Left lung (tissue), 4 donors: ENCODE measurements at regions not wholly inside any gene's neighbourhood (a gene's known extent, or its start where the extent isn't known, plus 50 kb on each side); places are given as distances from the start of the nearest gene placed in this dataset.

Source experiments
- ATAC-seq: fragments of 200-7000 bp; cut with Tn5 transposase; one replicate; pipeline ENCODE4 v1.9.1; 2020; ENCODE audit warnings: moderate library complexity
- DNase-seq, 4 donors: peaks; one replicate each; pipeline ENCODE4 v3.0.0-alpha.2; 2013 to 2020
- H3K27ac ChIP-seq, 2 donors: fragments of 200-600 bp; sonication (generic) in 1 of 2; one replicate each; pipeline versions ENCODE4 v1.5.0 to v1.8.0; 2020 to 2021
- H3K27me3 ChIP-seq, 2 donors: fragments of 200-600 bp; sonication (generic) in 1 of 2; one replicate each; pipeline versions ENCODE4 v1.5.0 to v1.8.0; 2020 to 2021
- H3K36me3 ChIP-seq, 2 donors: fragments of 200-600 bp; sonication (generic) in 1 of 2; one replicate each; pipeline versions ENCODE4 v1.5.0 to v1.8.0; 2020 to 2021
- H3K4me1 ChIP-seq, 2 donors: fragments of 200-600 bp; one replicate each; pipeline ENCODE4 v1.8.0; 2021
- H3K4me3 ChIP-seq, 2 donors: fragments of 200-600 bp; sonication (generic) in 1 of 2; one replicate each; pipeline versions ENCODE4 v1.5.0 to v1.8.0; 2020 to 2021; ENCODE audit warnings: mild to moderate bottlenecking in 1 of 2
- H3K9me3 ChIP-seq, 2 donors: fragments of 200-600 bp; sonication (generic) in 1 of 2; one replicate each; pipeline versions ENCODE4 v1.5.0 to v1.8.0; 2020 to 2021
- CTCF ChIP-seq, 2 donors: fragments of 200-600 bp; sonication (generic) in 1 of 2; IDR thresholded peaks; one replicate each; pipeline versions ENCODE4 v1.5.0 to v1.8.0; 2021; ENCODE audit warnings: antibody characterized with exemption in 2 of 2
- intact Hi-C, 2 donors: fragments of 100-400 bp; cut with DNase I; formaldehyde crosslinking; loops; one replicate each; pipeline versions ENCODE4 v1.11.2 to v1.14.2; 2022
- donor health status: DM: no; HTN: yes; CAD: no.
- donor health status: DM: no; HTN: no; CAD: no.

DNA sequence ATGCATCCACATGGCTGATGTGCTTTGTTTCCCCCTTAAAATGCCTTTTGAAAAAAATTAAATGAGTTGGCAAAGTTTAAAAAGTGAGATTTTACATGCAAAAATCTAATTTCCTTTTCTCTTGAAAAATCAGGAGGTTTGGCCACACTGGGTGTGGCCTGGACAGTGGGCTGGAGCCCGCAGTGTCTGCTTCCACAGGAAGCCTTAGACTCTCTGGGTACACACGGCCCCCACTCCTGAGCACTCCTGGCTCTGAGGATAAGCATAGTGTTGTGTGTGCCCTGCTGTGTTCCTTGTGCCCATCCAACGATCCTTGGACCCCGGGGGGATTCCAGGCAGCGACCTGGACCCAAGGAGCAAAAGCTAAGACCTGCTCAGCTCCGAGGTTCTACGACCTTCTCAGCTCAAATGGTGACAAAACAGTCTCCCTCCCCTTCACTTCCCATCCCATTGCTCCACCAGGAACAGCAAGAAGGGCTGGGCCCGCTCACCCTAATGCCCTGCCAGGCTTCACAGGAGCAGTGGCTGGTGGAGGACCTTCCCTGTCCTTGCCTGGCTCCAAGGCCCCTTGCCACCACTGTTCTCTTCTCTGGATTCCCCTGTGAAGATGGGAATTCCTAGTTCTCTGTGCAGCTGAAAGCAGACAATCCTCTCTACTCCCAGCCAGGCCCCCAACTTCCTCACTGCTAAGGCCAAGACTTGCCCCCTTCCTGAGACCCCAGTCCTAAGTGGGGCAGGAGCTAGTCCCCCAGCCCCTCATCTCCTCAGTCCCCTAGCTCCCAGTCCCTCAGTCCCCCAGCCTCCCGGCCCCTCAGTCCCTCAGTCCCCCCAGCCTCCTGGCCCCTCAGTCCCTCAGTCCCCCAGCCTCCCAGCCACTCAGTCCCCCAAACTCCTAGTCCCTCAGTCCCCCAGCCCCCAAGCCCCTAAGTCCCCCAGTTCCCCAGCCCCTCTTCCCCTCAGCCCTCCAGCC, 395.8 kb downstream of the PTPRU start:
- peaks cover 0 to 4% of the 10 kb centered on the region in 2 donors for H3K9me3 ChIP-seq
- H3K4me1 ChIP-seq = no peaks in the 10 kb centered on the region
- no peaks in the 10 kb centered on the region for H3K36me3 ChIP-seq
- peaks cover 0 to 12% of the 10 kb centered on the region in 2 donors for H3K27me3 ChIP-seq
- no peak overlapping the region for H3K4me3 ChIP-seq
- no peak for ATAC-seq
- no peak for TF ChIP-seq CTCF (IDR thresholded peaks at IDR 0.05)
- DNase-seq = no peak
- no peak overlapping the region for H3K27ac ChIP-seq
- intact Hi-C loops = no loop called here

GRCh38 chr1:29631361-29631760, 395.0 kb downstream of the PTPRU start:
- Histone ChIP-seq H3K27ac (no peak overlapping the region), H3K27me3 (peaks cover 0 to 12% of the 10 kb centered on the region in 2 donors), H3K9me3 (peaks cover 0 to 4% of the 10 kb centered on the region in 2 donors), H3K4me3 (no peak overlapping the region), H3K4me1 (no peaks in the 10 kb centered on the region), H3K36me3 (no peaks in the 10 kb centered on the region)
- no peak for TF ChIP-seq CTCF (IDR thresholded peaks at IDR 0.05)
- intact Hi-C loops = no loop called here
- DNase-seq = no peak
- ATAC-seq = no peak

DNA sequence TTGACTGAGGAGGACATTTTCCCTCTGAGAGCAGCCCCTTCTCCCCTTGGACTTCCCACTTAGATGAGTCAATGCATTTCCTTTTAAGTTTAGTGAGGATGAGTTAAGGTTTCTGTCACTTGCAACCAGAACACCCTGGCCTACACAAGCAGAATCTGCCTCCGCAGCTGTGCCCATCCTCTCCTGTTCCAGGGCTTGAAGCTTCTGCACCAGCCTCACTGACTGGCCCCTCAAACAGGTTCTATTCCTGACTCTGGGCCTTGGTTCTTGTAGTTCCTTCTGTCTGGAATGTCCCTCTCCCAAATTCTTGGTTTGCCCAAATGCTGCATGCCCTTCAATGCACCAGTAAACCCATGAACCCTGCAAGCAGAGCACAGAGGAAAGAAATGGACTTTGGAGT, 394.4 kb downstream of the PTPRU start:
- peaks cover 0 to 4% of the 10 kb centered on the region in 2 donors for H3K9me3 ChIP-seq
- peaks cover 0 to 12% of the 10 kb centered on the region in 2 donors for H3K27me3 ChIP-seq
- no peak overlapping the region for H3K4me3 ChIP-seq
- no peak for ATAC-seq
- DNase-seq = no peak
- TF ChIP-seq CTCF (IDR thresholded peaks at IDR 0.05) = no peak
- intact Hi-C loops = no loop called here
- no peaks in the 10 kb centered on the region for H3K36me3 ChIP-seq
- no peak overlapping the region for H3K27ac ChIP-seq
- H3K4me1 ChIP-seq = no peaks in the 10 kb centered on the region

- intact Hi-C loops = no loop called here
- no peak for ATAC-seq
Measured at GRCh38 chr1:29629814-29630516, 393.6 kb downstream of the PTPRU start.

More at GRCh38 chr1:29629814-29630516, 393.6 kb downstream of the PTPRU start:
- no peak for DNase-seq
- Histone ChIP-seq H3K9me3 (peaks cover 0 to 4% of the 10 kb centered on the region in 2 donors), H3K27ac (no peak overlapping the region), H3K27me3 (peaks cover 0 to 12% of the 10 kb centered on the region in 2 donors), H3K4me1 (no peaks in the 10 kb centered on the region), H3K4me3 (no peak overlapping the region), H3K36me3 (no peaks in the 10 kb centered on the region)
- TF ChIP-seq CTCF (IDR thresholded peaks at IDR 0.05) = no peak
